SK-N-DZ (cell line): ENCODE measurements at regions not wholly inside any gene's neighbourhood (a gene's known extent, or its start where the extent isn't known, plus 50 kb on each side); places are given as distances from the start of the nearest gene placed in this dataset.

Experiments used
- DNase-seq: peaks from one replicate; pipeline ENCODE4 v3.0.0-alpha.2; 2015; ENCODE audit warnings: low spot score

- DNase-seq = no peak
Observed at GRCh38 chr1:5660141-5660935, 331.9 kb downstream of the NPHP4 start.

GRCh38 chr1:5659606-5660005 is 332.6 kb downstream of the NPHP4 start:
- DNase-seq = no peak

GRCh38 chr1:5658340-5659316 is 333.6 kb downstream of the NPHP4 start:
- no peak for DNase-seq

GRCh38 chr1:5651964-5652821 is 340.0 kb downstream of the NPHP4 start:
- DNase-seq = no peak

GRCh38 chr1:5651473-5651872 is 340.8 kb downstream of the NPHP4 start:
- no peak for DNase-seq

- no peak for DNase-seq
Observed at GRCh38 chr1:5651027-5651410, 341.2 kb downstream of the NPHP4 start.

GRCh38 chr1:5650283-5651026 is 341.8 kb downstream of the NPHP4 start:
- DNase-seq = no peak

GRCh38 chr1:5649795-5650194 is 342.4 kb downstream of the NPHP4 start:
- no peak for DNase-seq

GRCh38 chr1:5649166-5649551 is 343.1 kb downstream of the NPHP4 start:
- DNase-seq = no peak

GRCh38 chr1:5648410-5649165 is 343.6 kb downstream of the NPHP4 start:
- peak; percentile 8 for DNase-seq

GRCh38 chr1:5647234-5647633 is 345.0 kb downstream of the NPHP4 start:
- DNase-seq = no peak

- DNase-seq = no peak
Observed at GRCh38 chr1:5646486-5647149, 345.6 kb downstream of the NPHP4 start.

GRCh38 chr1:5645929-5646328 is 346.3 kb downstream of the NPHP4 start:
- no peak for DNase-seq

GRCh38 chr1:5645135-5645399 is 347.2 kb downstream of the NPHP4 start:
- no peak for DNase-seq

GRCh38 chr1:5644281-5645134 is 347.7 kb downstream of the NPHP4 start:
- DNase-seq = no peak

GRCh38 chr1:5643360-5644107 is 348.7 kb downstream of the NPHP4 start:
- no peak for DNase-seq

GRCh38 chr1:5640845-5641244 is 351.4 kb downstream of the NPHP4 start:
- DNase-seq = no peak

GRCh38 chr1:5639106-5639722 is 353.0 kb downstream of the NPHP4 start:
- no peak for DNase-seq
